DOHH2 (cell line): ENCODE measurements at regions not wholly inside any gene's neighbourhood (a gene's known extent, or its start where the extent isn't known, plus 50 kb on each side); places are given as distances from the start of the nearest gene placed in this dataset.
"Not testable (repeated sequence)": the region's sequence is repeated elsewhere in the genome, so short reads cannot be mapped to it uniquely, and the experiment has no call there.

Source experiments
- H3F3A ChIP-seq: fragments of 200-600 bp; sonication (generic), shearing (Covaris generic); 2 replicates; pipeline ENCODE4 v1.6.0; 2016; ENCODE audit warnings: antibody characterized with exemption, mild to moderate bottlenecking; ENCODE audit not compliant: control insufficient read depth, insufficient read depth
- H3K27ac ChIP-seq: fragments of 200-600 bp; sonication (generic); 2 replicates; pipeline ENCODE4 v1.5.1; 2014; ENCODE audit warnings: low read depth, mild to moderate bottlenecking, low read length, moderate library complexity
- H3K27me3 ChIP-seq: fragments of 200-600 bp; sonication (generic); 2 replicates; pipeline ENCODE4 v1.6.1; 2014; ENCODE audit warnings: mild to moderate bottlenecking, low read length, mixed read lengths; ENCODE audit not compliant: control insufficient read depth
- H3K36me3 ChIP-seq: fragments of 200-600 bp; sonication (generic); 2 replicates; pipeline ENCODE4 v1.6.1; 2014; ENCODE audit warnings: mild to moderate bottlenecking, low read length, moderate library complexity, mixed read lengths; ENCODE audit not compliant: control insufficient read depth
- H3K4me1 ChIP-seq: fragments of 200-600 bp; sonication (generic); 2 replicates; pipeline ENCODE4 v1.6.1; 2014; ENCODE audit warnings: mild to moderate bottlenecking, low read length, mixed read lengths; ENCODE audit not compliant: control insufficient read depth
- H3K4me2 ChIP-seq: fragments of 200-600 bp; sonication (generic); 2 replicates; pipeline ENCODE4 v1.6.0; 2014; ENCODE audit warnings: mild to moderate bottlenecking, low read length, moderate library complexity
- H3K4me3 ChIP-seq: fragments of 200-600 bp; sonication (generic); 2 replicates; pipeline ENCODE4 v1.5.1; 2014; ENCODE audit warnings: mild to moderate bottlenecking, low read length, mixed read lengths
- H3K79me2 ChIP-seq: fragments of 200-600 bp; sonication (generic); 2 replicates; pipeline ENCODE4 v1.6.1; 2014; ENCODE audit warnings: mild to moderate bottlenecking, low read length, mixed read lengths; ENCODE audit not compliant: control insufficient read depth
- H3K9me2 ChIP-seq: fragments of 200-600 bp; sonication (generic); replicated peaks from 2 replicates; pipeline ENCODE4 v1.6.1; 2014; ENCODE audit warnings: mild to moderate bottlenecking, low read length, mixed read lengths; ENCODE audit not compliant: control insufficient read depth
- H3K9me3 ChIP-seq: fragments of 200-600 bp; sonication (generic); 2 replicates; pipeline ENCODE4 v1.6.1; 2014; ENCODE audit warnings: antibody characterized with exemption, low read length, mixed read lengths; ENCODE audit not compliant: control insufficient read depth, insufficient read depth
- H4K20me1 ChIP-seq: fragments of 200-600 bp; sonication (generic); 2 replicates; pipeline ENCODE4 v1.6.0; 2014; ENCODE audit warnings: low read depth, mild to moderate bottlenecking, antibody characterized with exemption, low read length, moderate library complexity; ENCODE audit not compliant: control insufficient read depth, insufficient read depth
- EZH2phosphoT487 ChIP-seq: fragments of 200-600 bp; sonication (generic); IDR thresholded peaks from 2 replicates; pipeline ENCODE4 v1.6.1; 2017; ENCODE audit warnings: borderline replicate concordance, mild to moderate bottlenecking, antibody characterized with exemption, low read length, moderate library complexity, mixed read lengths
- TF ChIP-seq, protein P1 (sequence below): fragments of 200-600 bp; sonication (generic); IDR thresholded peaks from one replicate; pipeline ENCODE4 v1.5.1; 2014; ENCODE audit warnings: antibody characterized with exemption, mild to moderate bottlenecking, low read depth, low read length; ENCODE audit not compliant: poor library complexity, severe bottlenecking

DNA sequence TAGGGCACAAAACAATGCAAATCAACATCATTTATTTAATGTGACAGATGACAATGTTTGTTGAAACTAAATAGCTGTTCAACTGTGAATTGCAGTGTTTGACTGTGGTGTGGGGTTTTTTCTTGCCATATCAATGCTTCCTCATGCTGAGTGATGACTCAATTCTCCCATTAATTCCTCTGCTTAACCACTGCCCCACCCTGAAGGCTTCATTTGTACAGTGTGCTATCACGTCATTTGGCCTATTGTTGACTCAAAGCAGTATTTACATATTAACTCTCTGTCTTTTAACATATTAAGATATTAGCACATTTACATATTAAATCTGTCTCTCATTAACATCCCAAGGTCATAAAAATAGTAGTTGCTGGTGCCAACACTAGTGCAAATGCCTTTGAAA is 164.8 kb upstream of the NRXN3 start:
- Histone ChIP-seq H3F3A (no peaks in the 10 kb centered on the region), H4K20me1 (no peaks in the 10 kb centered on the region), H3K9me3 (no peaks in the 10 kb centered on the region), H3K4me2 (no peak overlapping the region), H3K36me3 (no peaks in the 10 kb centered on the region), H3K79me2 (no peaks in the 10 kb centered on the region), H3K9me2 (no peaks in the 10 kb centered on the region), H3K4me3 (no peak overlapping the region), H3K27me3 (no peaks in the 10 kb centered on the region), H3K4me1 (no peaks in the 10 kb centered on the region), H3K27ac (no peak overlapping the region)
- TF ChIP-seq, protein P1, sequence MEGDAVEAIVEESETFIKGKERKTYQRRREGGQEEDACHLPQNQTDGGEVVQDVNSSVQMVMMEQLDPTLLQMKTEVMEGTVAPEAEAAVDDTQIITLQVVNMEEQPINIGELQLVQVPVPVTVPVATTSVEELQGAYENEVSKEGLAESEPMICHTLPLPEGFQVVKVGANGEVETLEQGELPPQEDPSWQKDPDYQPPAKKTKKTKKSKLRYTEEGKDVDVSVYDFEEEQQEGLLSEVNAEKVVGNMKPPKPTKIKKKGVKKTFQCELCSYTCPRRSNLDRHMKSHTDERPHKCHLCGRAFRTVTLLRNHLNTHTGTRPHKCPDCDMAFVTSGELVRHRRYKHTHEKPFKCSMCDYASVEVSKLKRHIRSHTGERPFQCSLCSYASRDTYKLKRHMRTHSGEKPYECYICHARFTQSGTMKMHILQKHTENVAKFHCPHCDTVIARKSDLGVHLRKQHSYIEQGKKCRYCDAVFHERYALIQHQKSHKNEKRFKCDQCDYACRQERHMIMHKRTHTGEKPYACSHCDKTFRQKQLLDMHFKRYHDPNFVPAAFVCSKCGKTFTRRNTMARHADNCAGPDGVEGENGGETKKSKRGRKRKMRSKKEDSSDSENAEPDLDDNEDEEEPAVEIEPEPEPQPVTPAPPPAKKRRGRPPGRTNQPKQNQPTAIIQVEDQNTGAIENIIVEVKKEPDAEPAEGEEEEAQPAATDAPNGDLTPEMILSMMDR: no peak
- TF ChIP-seq EZH2phosphoT487: no peak

- TF ChIP-seq, protein P1: no peak
- TF ChIP-seq EZH2phosphoT487: no peak
- Histone ChIP-seq H3F3A (no peaks in the 10 kb centered on the region), H3K4me3 (no peak overlapping the region), H3K36me3 (no peaks in the 10 kb centered on the region), H3K79me2 (no peaks in the 10 kb centered on the region), H3K9me2 (no peaks in the 10 kb centered on the region), H3K27me3 (no peaks in the 10 kb centered on the region), H3K4me2 (no peak overlapping the region), H3K9me3 (no peaks in the 10 kb centered on the region), H4K20me1 (no peaks in the 10 kb centered on the region), H3K27ac (no peak overlapping the region), H3K4me1 (no peaks in the 10 kb centered on the region)
These were observed 163.0 kb upstream of the NRXN3 start for GRCh38 chr14:78007160-78007559.

DNA sequence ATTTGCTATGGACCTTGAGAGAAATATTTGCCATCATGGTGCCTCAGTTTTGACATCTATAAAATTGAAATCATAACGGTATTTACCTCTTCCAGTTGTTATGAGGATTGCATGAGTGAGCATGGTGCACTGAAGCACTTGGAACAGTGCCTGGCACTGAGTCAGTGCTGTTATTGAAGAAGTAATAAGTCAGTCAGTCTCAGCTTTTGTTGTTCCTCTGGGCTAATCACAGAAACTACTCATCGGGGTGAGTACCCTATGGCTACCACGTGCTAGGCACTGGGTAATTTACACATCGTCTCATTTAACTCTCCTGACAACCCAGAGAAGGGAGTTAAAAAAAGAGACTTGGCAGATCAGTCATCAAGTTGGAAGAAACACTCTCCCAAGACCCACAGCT is 159.5 kb upstream of the NRXN3 start:
- H3K36me3 ChIP-seq: no peaks in the 10 kb centered on the region
- TF ChIP-seq EZH2phosphoT487: no peak
- TF ChIP-seq, protein P1: no peak
- no peaks in the 10 kb centered on the region for H3K4me1 ChIP-seq

GRCh38 chr14:78013911-78014310 is 156.3 kb upstream of the NRXN3 start:
- not testable (repeated sequence) for H4K20me1 ChIP-seq, H3K79me2 ChIP-seq, H3K27me3 ChIP-seq, H3K36me3 ChIP-seq, H3K9me2 ChIP-seq, H3K4me3 ChIP-seq, H3K9me3 ChIP-seq, H3K4me2 ChIP-seq, H3K27ac ChIP-seq, H3K4me1 ChIP-seq, H3F3A ChIP-seq

More for the DNA sequence above, 159.5 kb upstream of the NRXN3 start:
- Histone ChIP-seq H3K27me3 (no peaks in the 10 kb centered on the region), H3F3A (no peaks in the 10 kb centered on the region), H3K79me2 (no peaks in the 10 kb centered on the region), H3K4me2 (no peak overlapping the region), H3K4me3 (no peak overlapping the region), H4K20me1 (no peaks in the 10 kb centered on the region), H3K27ac (no peak overlapping the region), H3K9me2 (no peaks in the 10 kb centered on the region), H3K9me3 (no peaks in the 10 kb centered on the region)
